Neural cell (in vitro differentiated cells): ENCODE measurements at regions not wholly inside any gene's neighbourhood (a gene's known extent, or its start where the extent isn't known, plus 50 kb on each side); places are given as distances from the start of the nearest gene placed in this dataset.

Source experiments
- H2AFZ ChIP-seq: fragments of 200-600, 300-800 bp; sonication (generic), shearing (Covaris generic); 2 replicates; pipeline ENCODE4 v1.6.0; 2014; ENCODE audit warnings: low read depth, mild to moderate bottlenecking, antibody characterized with exemption, low read length, moderate library complexity
- H3F3A ChIP-seq: fragments of 200-600 bp; shearing (Covaris generic); 2 replicates; pipeline ENCODE4 v1.6.1; 2016; ENCODE audit warnings: mild to moderate bottlenecking, moderate library complexity, mixed read lengths, antibody characterized with exemption, low read length; ENCODE audit not compliant: insufficient read depth, poor library complexity, severe bottlenecking
- H3K27ac ChIP-seq: fragments of 200-600, 300-800 bp; sonication (generic), shearing (Covaris generic); 2 replicates; pipeline ENCODE4 v1.5.1; 2014; ENCODE audit warnings: mild to moderate bottlenecking, low read length, moderate library complexity
- H3K27me3 ChIP-seq: fragments of 300-800, 200-600 bp; sonication (generic), shearing (Covaris generic); 2 replicates; pipeline ENCODE4 v1.6.0; 2014; ENCODE audit warnings: mild to moderate bottlenecking, low read depth, low read length, moderate library complexity; ENCODE audit not compliant: insufficient read depth
- H3K36me3 ChIP-seq: fragments of 300-800, 200-600 bp; sonication (generic), shearing (Covaris generic); 2 replicates; pipeline ENCODE4 v1.5.1; 2014; ENCODE audit warnings: mild to moderate bottlenecking, antibody characterized with exemption, low read length, moderate library complexity; ENCODE audit not compliant: insufficient read depth
- H3K4me2 ChIP-seq: fragments of 300-800, 200-600 bp; sonication (generic), shearing (Covaris generic); 2 replicates; pipeline ENCODE4 v1.6.0; 2014; ENCODE audit warnings: mild to moderate bottlenecking, low read length
- H3K4me3 ChIP-seq: fragments of 300-800, 200-600 bp; sonication (generic), shearing (Covaris generic); 2 replicates; pipeline ENCODE4 v1.5.1; 2014; ENCODE audit warnings: mild to moderate bottlenecking, low read length, moderate library complexity
- H3K79me2 ChIP-seq: fragments of 200-600 bp; shearing (Covaris generic); replicated peaks from 2 replicates; pipeline ENCODE4 v1.6.0; 2014; ENCODE audit warnings: mild to moderate bottlenecking, low read length, moderate library complexity; ENCODE audit not compliant: insufficient read depth
- H3K9ac ChIP-seq: fragments of 300-800, 200-600 bp; sonication (generic), shearing (Covaris generic); 2 replicates; pipeline ENCODE4 v1.6.1; 2016; ENCODE audit warnings: mild to moderate bottlenecking, low read length, mixed read lengths
- H3K9me2 ChIP-seq: fragments of 200-600 bp; shearing (Covaris generic); 2 replicates; pipeline ENCODE4 v1.6.1; 2016; ENCODE audit warnings: mild to moderate bottlenecking, low read length, mixed read lengths; ENCODE audit not compliant: insufficient read depth
- H3K9me3 ChIP-seq: fragments of 200-600, 300-800 bp; sonication (generic), shearing (Covaris generic); 2 replicates; pipeline ENCODE4 v1.6.1; 2016; ENCODE audit warnings: mild to moderate bottlenecking, mixed run types, low read length, moderate library complexity, mixed read lengths
- H4K20me1 ChIP-seq: fragments of 200-600 bp; shearing (Covaris generic); 2 replicates; pipeline ENCODE4 v1.6.1; 2016; ENCODE audit warnings: mild to moderate bottlenecking, mixed run types; ENCODE audit not compliant: insufficient read depth
- CTCF ChIP-seq: fragments of 450-650 bp; IDR thresholded peaks from 2 replicates; pipeline ENCODE4 v1.5.1; 2014; ENCODE audit warnings: antibody characterized with exemption, mild to moderate bottlenecking, moderate library complexity; ENCODE audit not compliant: poor library complexity, severe bottlenecking
- EP300 ChIP-seq: fragments of 450-650 bp; conservative IDR thresholded peaks from 2 replicates; pipeline ENCODE4 v1.6.1; 2014; ENCODE audit warnings: antibody characterized with exemption, mild to moderate bottlenecking, moderate library complexity; ENCODE audit not compliant: poor library complexity, severe bottlenecking
- EZH2 ChIP-seq: fragments of 200-600, 300-800 bp; shearing (Covaris generic), sonication (generic); IDR thresholded peaks from 2 replicates; pipeline ENCODE4 v1.6.1; 2014; ENCODE audit warnings: antibody characterized with exemption, low read length, borderline replicate concordance, mild to moderate bottlenecking; ENCODE audit not compliant: insufficient read depth, poor library complexity, severe bottlenecking
- MXI1 ChIP-seq: fragments of 450-650 bp; conservative IDR thresholded peaks from 2 replicates; pipeline ENCODE4 v1.6.1; 2014; ENCODE audit warnings: antibody characterized with exemption, mild to moderate bottlenecking; ENCODE audit not compliant: poor library complexity, severe bottlenecking
- POLR2AphosphoS5 ChIP-seq: IDR thresholded peaks from 2 replicates; pipeline ENCODE4 v1.6.1; 2012
- RAD21 ChIP-seq: fragments of 450-650 bp; conservative IDR thresholded peaks from 2 replicates; pipeline ENCODE4 v1.6.1; 2014; ENCODE audit warnings: antibody characterized with exemption, mild to moderate bottlenecking, moderate library complexity
- REST ChIP-seq: IDR thresholded peaks from 2 replicates; pipeline ENCODE4 v1.6.1; 2012; ENCODE audit warnings: borderline replicate concordance
- SMC3 ChIP-seq: fragments of 450-650 bp; conservative IDR thresholded peaks from 2 replicates; pipeline ENCODE4 v1.6.1; 2014; ENCODE audit warnings: antibody characterized with exemption, mild to moderate bottlenecking, moderate library complexity; ENCODE audit not compliant: poor library complexity
- TAF1 ChIP-seq: IDR thresholded peaks from 2 replicates; pipeline ENCODE4 v1.6.1; 2012; ENCODE audit warnings: low read depth

GRCh38 chr12:92007787-92008186 lies 137.9 kb downstream of the BTG1 start:
- no peaks in the 10 kb centered on the region for H3K9me2 ChIP-seq
- no peaks in the 10 kb centered on the region for H3K79me2 ChIP-seq
- H3K4me3 ChIP-seq = no peak overlapping the region
- no peaks in the 10 kb centered on the region for H3F3A ChIP-seq
- no peaks in the 10 kb centered on the region for H4K20me1 ChIP-seq
- TF ChIP-seq RAD21 (no peak), EP300 (no peak)
- H3K9me3 ChIP-seq = no peaks in the 10 kb centered on the region
- no peak overlapping the region for H3K9ac ChIP-seq
- no peak overlapping the region for H3K4me2 ChIP-seq
- no peaks in the 10 kb centered on the region for H3K36me3 ChIP-seq
- no peaks in the 10 kb centered on the region for H3K27me3 ChIP-seq
- no peak overlapping the region for H2AFZ ChIP-seq
- no peak overlapping the region for H3K27ac ChIP-seq

- TF ChIP-seq TAF1 (no peak), EP300 (no peak), MXI1 (no peak), CTCF (no peak), SMC3 (no peak)
- H3K9ac ChIP-seq = no peak overlapping the region
- no peak overlapping the region for H3K27ac ChIP-seq
- no peak overlapping the region for H3K4me3 ChIP-seq
- no peak overlapping the region for H2AFZ ChIP-seq
- no peaks in the 10 kb centered on the region for H3F3A ChIP-seq
- no peaks in the 10 kb centered on the region for H3K9me2 ChIP-seq
- H4K20me1 ChIP-seq = no peaks in the 10 kb centered on the region
- H3K36me3 ChIP-seq = no peaks in the 10 kb centered on the region
- H3K4me2 ChIP-seq = no peak overlapping the region
- no peaks in the 10 kb centered on the region for H3K9me3 ChIP-seq
- H3K27me3 ChIP-seq = no peaks in the 10 kb centered on the region
- no peaks in the 10 kb centered on the region for H3K79me2 ChIP-seq
Observed at GRCh38 chr12:92003701-92004100, 141.9 kb downstream of the BTG1 start.

GRCh38 chr12:92002673-92003382 lies 142.8 kb downstream of the BTG1 start:
- no peaks in the 10 kb centered on the region for H4K20me1 ChIP-seq
- H3K36me3 ChIP-seq = no peaks in the 10 kb centered on the region
- H3K9me3 ChIP-seq = no peaks in the 10 kb centered on the region
- no peaks in the 10 kb centered on the region for H3K27me3 ChIP-seq
- no peak overlapping the region for H3K4me3 ChIP-seq
- H3K9ac ChIP-seq = no peak overlapping the region
- no peaks in the 10 kb centered on the region for H3F3A ChIP-seq
- no peak overlapping the region for H2AFZ ChIP-seq
- no peaks in the 10 kb centered on the region for H3K79me2 ChIP-seq
- no peak overlapping the region for H3K4me2 ChIP-seq
- no peak overlapping the region for H3K27ac ChIP-seq
- no peaks in the 10 kb centered on the region for H3K9me2 ChIP-seq
- TF ChIP-seq SMC3 (no peak), TAF1 (no peak), POLR2AphosphoS5 (no peak), REST (no peak), RAD21 (no peak), MXI1 (no peak), CTCF (no peak), EP300 (no peak), EZH2 (no peak)
